Vagina (tissue), 2 donors: ENCODE measurements at regions not wholly inside any gene's neighbourhood (a gene's known extent, or its start where the extent isn't known, plus 50 kb on each side); places are given as distances from the start of the nearest gene placed in this dataset.

Experiments used
- CTCF ChIP-seq, 3 experiments: fragments of 450-650 bp in 2 of 3; fragments of 200-600 bp in 1 of 3; sonication (generic) in 1 of 3; IDR thresholded peaks; one replicate each; pipeline ENCODE4 v1.5.1; 2017 to 2019; ENCODE audit warnings: antibody characterized with exemption in 3 of 3, mild to moderate bottlenecking in 2 of 3, moderate library complexity in 2 of 3
- POLR2A ChIP-seq, 2 donors: fragments of 450-650 bp; IDR thresholded peaks; one replicate each; pipeline ENCODE4 v1.6.1; 2017; ENCODE audit warnings: antibody characterized with exemption in 2 of 2, mild to moderate bottlenecking in 2 of 2, moderate library complexity in 2 of 2
- POLR2AphosphoS5 ChIP-seq, 2 donors: sonication (generic); formaldehyde crosslinking; IDR thresholded peaks; one replicate each; pipeline ENCODE4 v1.9.0; 2017; ENCODE audit warnings: antibody characterized with exemption in 2 of 2, mild to moderate bottlenecking in 2 of 2, low read depth in 1 of 2; ENCODE audit not compliant: insufficient read depth in 1 of 2

GRCh38 chr4:1561286-1561990 lies 122.7 kb downstream of the FAM53A start:
- TF ChIP-seq CTCF (IDR thresholded peaks at IDR 0.05) (no peak), POLR2AphosphoS5 (IDR thresholded peaks at IDR 0.05; ENCODE audit: insufficient read depth in 1 of 2, low read depth in 1 of 2) (no peak), POLR2A (IDR thresholded peaks at IDR 0.05) (no peak)
